Uterus (tissue), 3 donors: ENCODE measurements at regions not wholly inside any gene's neighbourhood (a gene's known extent, or its start where the extent isn't known, plus 50 kb on each side); places are given as distances from the start of the nearest gene placed in this dataset.

Source experiments
- DNase-seq, 2 donors: peaks; one replicate each; pipeline ENCODE4 v3.0.0-alpha.2; 2019 to 2020
- H3K27ac ChIP-seq, 2 donors: fragments of 200-600 bp; sonication (generic); 1 replicate in 1 of 2; 2 replicates in 1 of 2; pipeline ENCODE4 v1.5.1; 2016 to 2018
- H3K27me3 ChIP-seq, 2 donors: fragments of 200-600 bp; sonication (generic); one replicate each; pipeline ENCODE4 v1.5.1; 2018 to 2019; ENCODE audit warnings: control low read depth in 1 of 2
- H3K36me3 ChIP-seq, 2 donors: fragments of 200-600 bp; sonication (generic); one replicate each; pipeline ENCODE4 v1.5.1; 2019; ENCODE audit warnings: control low read depth in 1 of 2
- H3K4me1 ChIP-seq, 2 donors: fragments of 200-600 bp; sonication (generic); one replicate each; pipeline ENCODE4 v1.5.1; 2018 to 2019; ENCODE audit warnings: control low read depth in 1 of 2
- H3K4me3 ChIP-seq, 2 donors: fragments of 200-600 bp; sonication (generic); 1 replicate in 1 of 2; 2 replicates in 1 of 2; pipeline ENCODE4 v1.5.1; 2018 to 2019; ENCODE audit warnings: mild to moderate bottlenecking in 1 of 2
- H3K9me3 ChIP-seq, 2 donors: fragments of 200-600 bp; sonication (generic); one replicate each; pipeline ENCODE4 v1.5.1; 2019; ENCODE audit warnings: control low read depth in 1 of 2
- POLR2A ChIP-seq, 2 donors: fragments of 450-650 bp; IDR thresholded peaks; one replicate each; pipeline ENCODE4 v1.6.1; 2016; ENCODE audit warnings: antibody characterized with exemption in 2 of 2, mild to moderate bottlenecking in 1 of 2, moderate library complexity in 1 of 2
- intact Hi-C: fragments of 100-400 bp; cut with DNase I; formaldehyde crosslinking; loops from one replicate; pipeline ENCODE4 v1.15.1; 2023; ENCODE audit warnings: low total_unique reads
- TF ChIP-seq, protein P1 (sequence below), 4 experiments: fragments of 200-600 bp in 2 of 4; fragments of 450-650 bp in 2 of 4; sonication (generic) in 2 of 4; IDR thresholded peaks; one replicate each; pipeline ENCODE4 v1.5.1; 2016 to 2019; ENCODE audit warnings: antibody characterized with exemption in 4 of 4, mild to moderate bottlenecking in 2 of 4, moderate library complexity in 1 of 4
- donor health status: DM: yes; HTN: yes; CAD: no.

DNA sequence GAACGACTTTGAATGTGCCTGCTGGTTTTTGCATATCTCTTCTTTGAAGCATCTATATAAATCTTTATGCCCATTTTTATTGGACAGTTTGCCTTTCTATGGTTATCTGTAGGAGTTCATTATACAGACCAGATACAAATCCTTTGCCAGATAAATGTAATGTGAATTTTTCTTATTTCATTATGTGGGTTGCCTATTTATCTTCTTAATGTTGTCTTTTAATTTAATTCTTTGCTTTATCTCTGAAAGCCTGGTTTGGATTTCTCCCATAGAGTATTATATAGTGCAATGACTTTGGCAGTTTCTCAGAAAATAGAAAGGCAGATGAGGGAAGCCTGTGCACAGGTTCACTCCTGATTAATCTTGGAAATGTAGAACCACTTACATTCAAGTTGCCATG is 1025.1 kb downstream of the GRM8 start:
- H3K36me3 ChIP-seq, result no peaks in the 10 kb centered on the region
- no peak overlapping the region for H3K27ac ChIP-seq
- TF ChIP-seq, protein P1, sequence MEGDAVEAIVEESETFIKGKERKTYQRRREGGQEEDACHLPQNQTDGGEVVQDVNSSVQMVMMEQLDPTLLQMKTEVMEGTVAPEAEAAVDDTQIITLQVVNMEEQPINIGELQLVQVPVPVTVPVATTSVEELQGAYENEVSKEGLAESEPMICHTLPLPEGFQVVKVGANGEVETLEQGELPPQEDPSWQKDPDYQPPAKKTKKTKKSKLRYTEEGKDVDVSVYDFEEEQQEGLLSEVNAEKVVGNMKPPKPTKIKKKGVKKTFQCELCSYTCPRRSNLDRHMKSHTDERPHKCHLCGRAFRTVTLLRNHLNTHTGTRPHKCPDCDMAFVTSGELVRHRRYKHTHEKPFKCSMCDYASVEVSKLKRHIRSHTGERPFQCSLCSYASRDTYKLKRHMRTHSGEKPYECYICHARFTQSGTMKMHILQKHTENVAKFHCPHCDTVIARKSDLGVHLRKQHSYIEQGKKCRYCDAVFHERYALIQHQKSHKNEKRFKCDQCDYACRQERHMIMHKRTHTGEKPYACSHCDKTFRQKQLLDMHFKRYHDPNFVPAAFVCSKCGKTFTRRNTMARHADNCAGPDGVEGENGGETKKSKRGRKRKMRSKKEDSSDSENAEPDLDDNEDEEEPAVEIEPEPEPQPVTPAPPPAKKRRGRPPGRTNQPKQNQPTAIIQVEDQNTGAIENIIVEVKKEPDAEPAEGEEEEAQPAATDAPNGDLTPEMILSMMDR (IDR thresholded peaks at IDR 0.05), result no peak
- TF ChIP-seq POLR2A (IDR thresholded peaks at IDR 0.05), result no peak
- H3K9me3 ChIP-seq, result no peaks in the 10 kb centered on the region
- no peaks in the 10 kb centered on the region for H3K27me3 ChIP-seq
- DNase-seq, result no peak
- no peaks in the 10 kb centered on the region for H3K4me1 ChIP-seq
- H3K4me3 ChIP-seq, result no peak overlapping the region
- intact Hi-C loops, result no loop called here

DNA sequence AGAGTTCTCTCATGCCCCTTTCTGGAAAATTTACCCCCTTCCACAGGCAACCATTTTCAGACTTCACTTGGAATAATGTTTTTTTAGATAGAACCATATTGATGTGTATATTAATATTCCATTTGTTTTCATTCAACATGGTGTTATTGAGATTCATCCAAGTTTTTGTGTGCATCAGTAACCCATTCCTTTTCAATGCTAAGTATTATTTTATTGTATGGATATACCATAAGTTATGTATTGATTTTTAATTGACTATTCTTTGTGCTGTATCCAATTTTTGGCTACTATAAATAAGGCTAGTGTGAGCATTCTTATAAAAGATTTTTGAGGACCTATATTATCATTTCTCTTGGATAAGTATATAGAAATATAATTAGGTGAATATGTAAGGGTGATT is 1025.7 kb downstream of the GRM8 start:
- Histone ChIP-seq H3K36me3 (no peaks in the 10 kb centered on the region), H3K4me3 (no peak overlapping the region), H3K4me1 (no peaks in the 10 kb centered on the region), H3K9me3 (no peaks in the 10 kb centered on the region), H3K27ac (no peak overlapping the region), H3K27me3 (no peaks in the 10 kb centered on the region)
- TF ChIP-seq, protein P1 (IDR thresholded peaks at IDR 0.05), result no peak
- TF ChIP-seq POLR2A (IDR thresholded peaks at IDR 0.05), result no peak
- intact Hi-C loops, result no loop called here
- no peak for DNase-seq

- H3K27ac ChIP-seq, result no peak overlapping the region
- no peaks in the 10 kb centered on the region for H3K36me3 ChIP-seq
- TF ChIP-seq POLR2A (IDR thresholded peaks at IDR 0.05), result no peak
- TF ChIP-seq, protein P1 (IDR thresholded peaks at IDR 0.05), result no peak
- H3K9me3 ChIP-seq, result peaks cover 0 to 3% of the 10 kb centered on the region in 2 donors
- intact Hi-C loops, result no loop called here
- DNase-seq, result no peak
- no peaks in the 10 kb centered on the region for H3K27me3 ChIP-seq
- H3K4me3 ChIP-seq, result no peak overlapping the region
- no peaks in the 10 kb centered on the region for H3K4me1 ChIP-seq
These were observed 1029.0 kb downstream of the GRM8 start for GRCh38 chr7:126223729-126224128.

DNA sequence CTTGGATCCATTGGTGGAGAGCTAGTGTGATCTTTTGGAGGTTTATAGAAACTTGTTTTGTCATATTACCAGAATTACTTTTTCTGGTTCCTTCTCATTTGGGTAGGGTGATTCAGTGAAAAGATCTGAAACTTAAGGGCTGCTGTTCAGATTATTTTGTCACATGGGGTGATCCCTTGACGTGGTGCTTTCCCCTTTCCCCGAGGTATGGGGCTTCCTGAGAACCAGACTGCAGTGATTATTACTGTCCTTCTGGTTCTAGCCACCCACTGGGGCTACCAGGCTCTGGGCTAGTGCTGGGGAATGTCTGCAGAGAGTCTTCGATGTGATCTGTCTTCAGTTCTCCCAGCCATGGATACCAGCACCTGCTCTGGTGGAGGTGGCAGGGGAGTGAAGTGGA is 1030.0 kb downstream of the GRM8 start:
- DNase-seq, result no peak
- intact Hi-C loops, result no loop called here
- Histone ChIP-seq H3K27me3 (no peaks in the 10 kb centered on the region), H3K36me3 (no peaks in the 10 kb centered on the region), H3K4me1 (no peaks in the 10 kb centered on the region), H3K9me3 (peaks cover 0 to 6% of the 10 kb centered on the region in 2 donors), H3K4me3 (no peak overlapping the region), H3K27ac (no peak overlapping the region)
- TF ChIP-seq, protein P1 (IDR thresholded peaks at IDR 0.05), result no peak
- no peak for TF ChIP-seq POLR2A (IDR thresholded peaks at IDR 0.05)

DNA sequence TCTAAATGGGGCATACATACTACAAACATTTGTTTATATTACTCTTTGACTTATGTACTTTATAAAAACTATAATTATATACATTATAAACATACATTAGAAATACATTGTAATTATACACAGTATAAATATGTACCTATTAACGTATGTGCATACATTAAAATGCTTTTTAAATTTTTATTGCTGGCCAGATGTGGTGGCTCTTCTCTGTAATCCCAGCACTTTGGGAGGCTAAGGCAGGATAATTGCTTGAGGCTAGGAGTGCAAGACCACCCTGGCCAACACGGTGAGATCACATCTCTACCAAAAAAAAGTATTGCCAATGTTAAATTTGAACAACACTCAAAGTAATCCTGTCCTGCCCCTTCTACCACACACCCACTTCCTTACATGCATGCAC is 1037.0 kb downstream of the GRM8 start:
- no peak overlapping the region for H3K27ac ChIP-seq

More for the DNA sequence above, 1037.0 kb downstream of the GRM8 start:
- H3K27me3 ChIP-seq, result no peaks in the 10 kb centered on the region
- TF ChIP-seq, protein P1 (IDR thresholded peaks at IDR 0.05), result no peak
- TF ChIP-seq POLR2A (IDR thresholded peaks at IDR 0.05), result no peak
- intact Hi-C loops, result no loop called here
- H3K9me3 ChIP-seq, result peaks cover 0 to 6% of the 10 kb centered on the region in 2 donors
- H3K4me3 ChIP-seq, result no peak overlapping the region
- H3K36me3 ChIP-seq, result no peaks in the 10 kb centered on the region
- H3K4me1 ChIP-seq, result no peaks in the 10 kb centered on the region
- no peak for DNase-seq
